Tibial artery (tissue), 4 donors: ENCODE measurements at regions not wholly inside any gene's neighbourhood (a gene's known extent, or its start where the extent isn't known, plus 50 kb on each side); places are given as distances from the start of the nearest gene placed in this dataset.

ENCODE experiments used
- DNase-seq, 2 donors: peaks; one replicate each; pipeline ENCODE4 v3.0.0-alpha.2; 2019
- H3K27ac ChIP-seq, 2 donors: fragments of 200-600 bp; sonication (generic) in 1 of 2; 1 replicate in 1 of 2; 2 replicates in 1 of 2; pipeline ENCODE4 v1.5.1; 2018 to 2019; ENCODE audit warnings: mild to moderate bottlenecking in 1 of 2
- H3K27me3 ChIP-seq, 2 donors: fragments of 200-600 bp; sonication (generic) in 1 of 2; one replicate each; pipeline versions ENCODE4 v1.5.1 to v1.6.0; 2016 to 2019
- H3K36me3 ChIP-seq, 3 donors: fragments of 200-600 bp; sonication (generic) in 2 of 3; one replicate each; pipeline ENCODE4 v1.5.1; 2016 to 2019; ENCODE audit warnings: mild to moderate bottlenecking in 2 of 3
- H3K4me1 ChIP-seq, 4 donors: fragments of 200-600 bp; sonication (generic) in 2 of 4; 1 replicate in 3 of 4; 2 replicates in 1 of 4; pipeline ENCODE4 v1.5.1; 2016 to 2019
- H3K4me3 ChIP-seq, 2 donors: fragments of 200-600 bp; sonication (generic) in 1 of 2; 1 replicate in 1 of 2; 2 replicates in 1 of 2; pipeline ENCODE4 v1.5.1; 2018 to 2019; ENCODE audit warnings: mild to moderate bottlenecking in 2 of 2
- H3K9me3 ChIP-seq, 3 donors: fragments of 200-600 bp; sonication (generic) in 1 of 3; one replicate each; pipeline ENCODE4 v1.5.1; 2016 to 2019
- CTCF ChIP-seq, 2 experiments: fragments of 200-600 bp in 1 of 2; fragments of 450-650 bp in 1 of 2; IDR thresholded peaks; one replicate each; pipeline ENCODE4 v1.5.1; 2017 to 2019; ENCODE audit warnings: antibody characterized with exemption in 2 of 2, mild to moderate bottlenecking in 1 of 2, moderate library complexity in 1 of 2
- intact Hi-C: fragments of 100-400 bp; cut with DNase I; formaldehyde crosslinking; loops from one replicate; pipeline ENCODE4 v1.15.0; 2023; ENCODE audit warnings: low total_unique reads

- Histone ChIP-seq H3K27ac (no peak overlapping the region), H3K4me1 (no peaks in the 10 kb centered on the region), H3K9me3 (no peaks in the 10 kb centered on the region), H3K36me3 (no peaks in the 10 kb centered on the region), H3K27me3 (no peaks in the 10 kb centered on the region), H3K4me3 (no peak overlapping the region)
- TF ChIP-seq CTCF (IDR thresholded peaks at IDR 0.05), result no peak
- intact Hi-C loops, result no loop called here
- DNase-seq, result no peak
Measured at GRCh38 chr16:35305476-35305875, 1846.1 kb downstream of the TP53TG3F start.

- no peak overlapping the region for H3K27ac ChIP-seq
- intact Hi-C loops, result no loop called here
- no peaks in the 10 kb centered on the region for H3K9me3 ChIP-seq
- DNase-seq, result no peak
- no peaks in the 10 kb centered on the region for H3K4me1 ChIP-seq
- TF ChIP-seq CTCF (IDR thresholded peaks at IDR 0.05), result no peak
- H3K36me3 ChIP-seq, result no peaks in the 10 kb centered on the region
- no peak overlapping the region for H3K4me3 ChIP-seq
- H3K27me3 ChIP-seq, result no peaks in the 10 kb centered on the region
Measured at GRCh38 chr16:35306915-35307314, 1847.5 kb downstream of the TP53TG3F start.

GRCh38 chr16:35308674-35309073, 1849.3 kb downstream of the TP53TG3F start:
- intact Hi-C loops, result no loop called here
- Histone ChIP-seq H3K9me3 (no peaks in the 10 kb centered on the region), H3K4me3 (no peak overlapping the region), H3K4me1 (no peaks in the 10 kb centered on the region), H3K36me3 (no peaks in the 10 kb centered on the region), H3K27me3 (no peaks in the 10 kb centered on the region), H3K27ac (no peak overlapping the region)
- TF ChIP-seq CTCF (IDR thresholded peaks at IDR 0.05), result no peak
- DNase-seq, result no peak

- H3K36me3 ChIP-seq, result no peaks in the 10 kb centered on the region
- H3K27ac ChIP-seq, result no peak overlapping the region
- no peaks in the 10 kb centered on the region for H3K27me3 ChIP-seq
- no peak for TF ChIP-seq CTCF (IDR thresholded peaks at IDR 0.05)
- no peaks in the 10 kb centered on the region for H3K9me3 ChIP-seq
- no peaks in the 10 kb centered on the region for H3K4me1 ChIP-seq
- H3K4me3 ChIP-seq, result no peak overlapping the region
- no peak for DNase-seq
- intact Hi-C loops, result no loop called here
Measured at GRCh38 chr16:35310999-35311398, 1851.6 kb downstream of the TP53TG3F start.

- no peak overlapping the region for H3K27ac ChIP-seq
- H3K27me3 ChIP-seq, result no peaks in the 10 kb centered on the region
- no peaks in the 10 kb centered on the region for H3K4me1 ChIP-seq
- H3K36me3 ChIP-seq, result no peaks in the 10 kb centered on the region
- no peak for DNase-seq
- H3K4me3 ChIP-seq, result no peak overlapping the region
- intact Hi-C loops, result no loop called here
- TF ChIP-seq CTCF (IDR thresholded peaks at IDR 0.05), result no peak
- no peaks in the 10 kb centered on the region for H3K9me3 ChIP-seq
Measured at GRCh38 chr16:35311475-35311874, 1852.1 kb downstream of the TP53TG3F start.

GRCh38 chr16:35314298-35314697, 1854.9 kb downstream of the TP53TG3F start:
- intact Hi-C loops, result no loop called here
- Histone ChIP-seq H3K4me1 (no peaks in the 10 kb centered on the region), H3K27ac (no peak overlapping the region), H3K4me3 (no peak overlapping the region), H3K9me3 (no peaks in the 10 kb centered on the region), H3K27me3 (no peaks in the 10 kb centered on the region), H3K36me3 (no peaks in the 10 kb centered on the region)
- no peak for TF ChIP-seq CTCF (IDR thresholded peaks at IDR 0.05)
- DNase-seq, result no peak
